HepG2 (cell line): ENCODE measurements at regions not wholly inside any gene's neighbourhood (a gene's known extent, or its start where the extent isn't known, plus 50 kb on each side); places are given as distances from the start of the nearest gene placed in this dataset.

Experiments used
- ATAC-seq: fragments of 200-7000 bp; cut with Tn5 transposase; 3 replicates; pipeline ENCODE4 v1.9.1; 2020; ENCODE audit warnings: mild to moderate bottlenecking, moderate library complexity
- BruUV-seq: library from RNA; stranded (reverse); fragments of 400-500 nt; replicated peaks from 2 replicates; lab custom pipeline; 2021; lab: Mats Ljungman, UMichigan
- CTCF ChIA-PET: fragments of 300-600 bp; formaldehyde crosslinking; extraction: SDS; loops from one replicate; lab custom pipeline; 2021; ENCODE audit warnings: low total read pairs, inconsistent platforms, low intra/inter-chr PET ratio; lab: Yijun Ruan, JAX
- POLR2A ChIA-PET: fragments of 350-600 bp; sonication (Branson Sonifier 250); formaldehyde crosslinking; loops from one replicate; lab custom pipeline; 2020; ENCODE audit warnings: antibody characterized with exemption, inconsistent platforms; lab: Yijun Ruan, JAX
- DNase-seq: peaks from one replicate; pipeline ENCODE4 v3.0.0-alpha.2; 2015; ENCODE audit warnings: low spot score
- FAIRE-seq: peaks from 3 replicates; lab custom pipeline; 2011; peaks lifted over from hg19 to GRCh38; lab: Jason Lieb, UNC
- H2AFZ ChIP-seq: one replicate; pipeline ENCODE4 v1.6.1; 2011; ENCODE audit warnings: low read length, inconsistent platforms
- H3K27ac ChIP-seq: fragments of 300-600 bp; 3 replicates; pipeline ENCODE4 v1.8.0; 2011; ENCODE audit warnings: mixed run types, mild to moderate bottlenecking, mixed read lengths, low read length, inconsistent platforms; ENCODE audit not compliant: insufficient read depth; ENCODE audit errors: extremely low read length
- H3K27me3 ChIP-seq, 2 experiments: fragments of 200-600 bp in 1 of 2; 2 replicates in 1 of 2; 3 replicates in 1 of 2; pipeline versions ENCODE4 v1.6.0 to v1.8.0; 2011; ENCODE audit warnings: low read length in 2 of 2, mild to moderate bottlenecking in 2 of 2, moderate library complexity in 2 of 2, inconsistent platforms in 1 of 2; ENCODE audit not compliant: insufficient read depth in 2 of 2, control insufficient read depth in 1 of 2
- H3K36me3 ChIP-seq, 2 experiments: fragments of 200-600 bp in 1 of 2; replicated peaks in 1 of 2; 2 replicates in 1 of 2; 3 replicates in 1 of 2; pipeline versions ENCODE4 v1.5.1 to v1.8.0; 2011; ENCODE audit warnings: low read length in 2 of 2, inconsistent platforms in 1 of 2; ENCODE audit not compliant: insufficient read depth in 2 of 2, control insufficient read depth in 1 of 2
- H3K4me1 ChIP-seq: 2 replicates; pipeline ENCODE4 v1.5.1; 2012; ENCODE audit warnings: low read length, inconsistent platforms; ENCODE audit not compliant: insufficient read depth
- H3K4me2 ChIP-seq: 2 replicates; pipeline ENCODE4 v1.6.0; 2011; ENCODE audit warnings: low read depth, low read length, inconsistent platforms
- H3K4me3 ChIP-seq, 3 experiments: fragments of 200-600 bp in 1 of 3; sonication (generic), shearing (Covaris generic) in 1 of 3; replicated peaks in 1 of 3; 2 replicates each; pipeline ENCODE4 v1.5.1; 2011 to 2016; ENCODE audit warnings: low read length in 3 of 3, inconsistent platforms in 2 of 3, low read depth in 2 of 3, mild to moderate bottlenecking in 2 of 3, control low read depth in 1 of 3, mixed read lengths in 1 of 3; ENCODE audit not compliant: insufficient read depth in 1 of 3
- H3K79me2 ChIP-seq: one replicate; pipeline ENCODE4 v1.6.1; 2011; ENCODE audit warnings: low read length, inconsistent platforms; ENCODE audit not compliant: insufficient read depth
- H3K9ac ChIP-seq: 2 replicates; pipeline ENCODE4 v1.6.0; 2011; ENCODE audit warnings: mild to moderate bottlenecking, low read depth, low read length, inconsistent platforms; ENCODE audit not compliant: insufficient read depth
- H3K9me3 ChIP-seq: 2 replicates; pipeline ENCODE4 v1.5.1; 2012; ENCODE audit warnings: mild to moderate bottlenecking, low read length
- H4K20me1 ChIP-seq: 2 replicates; pipeline ENCODE4 v1.6.0; 2011; ENCODE audit warnings: inconsistent platforms, mild to moderate bottlenecking, low read length, moderate library complexity; ENCODE audit not compliant: insufficient read depth
- ARID4A ChIP-seq: sonication (generic); formaldehyde crosslinking; IDR thresholded peaks from 2 replicates; pipeline ENCODE4 v1.5.0; 2020; ENCODE audit warnings: mild to moderate bottlenecking, missing genetic modification reagents, borderline replicate concordance
- ATF5 ChIP-seq: sonication (generic); formaldehyde crosslinking; IDR thresholded peaks from 2 replicates; pipeline ENCODE4 v1.4.0; 2020; ENCODE audit warnings: mild to moderate bottlenecking, low read depth, missing genetic modification reagents
- CBX1 ChIP-seq: IDR thresholded peaks from one replicate; pipeline ENCODE4 v1.6.1; 2016; ENCODE audit warnings: antibody characterized with exemption, low read depth
- EZH2 ChIP-seq: conservative IDR thresholded peaks from 2 replicates; pipeline ENCODE4 v1.6.1; 2012; ENCODE audit warnings: mild to moderate bottlenecking, low read depth, low read length, moderate library complexity
- HBP1 ChIP-seq: IDR thresholded peaks from 2 replicates; pipeline ENCODE4 v1.6.1; 2016; ENCODE audit warnings: low read depth, control low read depth
- HNRNPL ChIP-seq: fragments of 200-400 bp; formaldehyde crosslinking; IDR thresholded peaks from 2 replicates; pipeline ENCODE4 v1.6.1; 2017; ENCODE audit warnings: mild to moderate bottlenecking, low read depth, low read length
- MEF2D ChIP-seq: sonication (generic); formaldehyde crosslinking; IDR thresholded peaks from 2 replicates; pipeline ENCODE4 v1.5.1; 2020; ENCODE audit warnings: mild to moderate bottlenecking, missing genetic modification reagents
- POLR2A ChIP-seq, 2 experiments: IDR thresholded peaks; 2 replicates each; pipeline ENCODE4 v1.6.1; 2011; ENCODE audit warnings: low read depth in 2 of 2, low read length in 2 of 2, mild to moderate bottlenecking in 1 of 2, moderate library complexity in 1 of 2; ENCODE audit not compliant: insufficient read depth in 1 of 2
- ZHX1 ChIP-seq: sonication (generic); formaldehyde crosslinking; IDR thresholded peaks from 2 replicates; pipeline ENCODE4 v1.8.1; 2022; ENCODE audit warnings: low read depth, mild to moderate bottlenecking, missing genetic modification reagents
- ZNF484 ChIP-seq: sonication (generic); formaldehyde crosslinking; IDR thresholded peaks from 2 replicates; pipeline ENCODE4 v1.5.1; 2020; ENCODE audit warnings: mild to moderate bottlenecking, low read depth, missing genetic modification reagents, borderline replicate concordance
- ZNF503 ChIP-seq: sonication (generic); formaldehyde crosslinking; IDR thresholded peaks from 2 replicates; pipeline ENCODE4 v1.4.0; 2020; ENCODE audit warnings: missing genetic modification reagents
- ZNF564 ChIP-seq: sonication (generic); formaldehyde crosslinking; IDR thresholded peaks from 2 replicates; pipeline ENCODE4 v1.8.1; 2023; ENCODE audit warnings: mild to moderate bottlenecking, missing genetic modification reagents
- in situ Hi-C: cut with HindIII; loops from 2 replicates; pipeline ENCODE4 v1.10.0; 2017; ENCODE audit warnings: low pct_unique_long_range_greater_than_20kb; ENCODE audit not compliant: extremely low pct_ligation_motif_present
- intact Hi-C: fragments of 100-400 bp; cut with micrococcal nuclease; formaldehyde crosslinking; loops from one replicate; pipeline ENCODE4 v1.10.0; 2022; ENCODE audit not compliant: unreplicated experiment

- TF ChIP-seq ZNF484 (CRISPR knock-in tag), result no peak
These were observed 145.4 kb upstream of the EYS start (continued) for GRCh38 chr6:65852369-65852852.

- no peak overlapping the region for H3K4me3 ChIP-seq
- no peak for ATAC-seq
- no peaks in the 10 kb centered on the region for H3K79me2 ChIP-seq
- BruUV-seq, result no TSS peak
- no peaks in the 10 kb centered on the region for H3K27me3 ChIP-seq
- TF ChIP-seq EZH2 (no peak), MEF2D (CRISPR knock-in tag) (no peak), ZNF503 (no peak), HNRNPL (no peak), HBP1 (CRISPR knock-in tag) (no peak), ZNF564 (CRISPR knock-in tag) (no peak), ZHX1 (CRISPR knock-in tag) (no peak), CBX1 (no peak), ATF5 (CRISPR knock-in tag) (no peak), ARID4A (no peak), POLR2A (IDR thresholded peaks at IDR 0.05; ENCODE audit: insufficient read depth in 1 of 2, low read depth in 2 of 2, low read length in 2 of 2) (no peak)
- ChIA-PET CTCF (no interaction called here), POLR2A (no interaction called here)
- no peak overlapping the region for H3K9ac ChIP-seq
- no peaks in the 10 kb centered on the region for H4K20me1 ChIP-seq
- in situ Hi-C loops (no loop called here), intact Hi-C loops (no loop called here)
- no peaks in the 10 kb centered on the region for H3K36me3 ChIP-seq
- no peak overlapping the region for H2AFZ ChIP-seq
- no peak for DNase-seq
- H3K4me1 ChIP-seq, result no peaks in the 10 kb centered on the region
- H3K9me3 ChIP-seq, result no peaks in the 10 kb centered on the region
- no peak overlapping the region for H3K4me2 ChIP-seq
- H3K27ac ChIP-seq, result no peak overlapping the region
- FAIRE-seq, result no peak
These were observed 123.1 kb upstream of the EYS start for GRCh38 chr6:65830151-65830550.
